NCI-H69 (cell line): ENCODE measurements at regions not wholly inside any gene's neighbourhood (a gene's known extent, or its start where the extent isn't known, plus 50 kb on each side); places are given as distances from the start of the nearest gene placed in this dataset.
A peak's percentile ranks its signal among the peaks of the same experiment; 100 is the strongest.

Experiments used
- DNase-seq: peaks from one replicate; lab custom pipeline; 2025; lab: John Stamatoyannopoulos, UW

DNA sequence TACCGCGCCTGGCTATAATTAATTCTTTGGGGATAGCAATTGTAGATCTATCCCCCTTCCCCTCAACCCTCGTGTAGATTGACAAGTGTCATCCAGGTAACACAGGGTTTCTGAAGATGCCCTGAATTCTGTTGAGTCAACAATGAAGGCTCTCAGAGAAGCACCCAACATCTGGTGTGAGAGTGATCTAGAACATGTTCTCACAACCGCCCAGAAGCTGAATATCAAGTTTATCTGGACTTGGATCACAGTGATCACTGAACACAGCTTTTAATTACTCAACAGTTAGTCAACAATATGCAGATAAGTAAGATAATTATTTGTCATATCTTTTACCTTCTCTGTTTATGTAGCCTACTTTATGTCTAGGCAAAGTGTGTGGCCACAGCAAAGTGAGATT lies 204.2 kb upstream of the RGMB start:
- no peak for DNase-seq

DNA sequence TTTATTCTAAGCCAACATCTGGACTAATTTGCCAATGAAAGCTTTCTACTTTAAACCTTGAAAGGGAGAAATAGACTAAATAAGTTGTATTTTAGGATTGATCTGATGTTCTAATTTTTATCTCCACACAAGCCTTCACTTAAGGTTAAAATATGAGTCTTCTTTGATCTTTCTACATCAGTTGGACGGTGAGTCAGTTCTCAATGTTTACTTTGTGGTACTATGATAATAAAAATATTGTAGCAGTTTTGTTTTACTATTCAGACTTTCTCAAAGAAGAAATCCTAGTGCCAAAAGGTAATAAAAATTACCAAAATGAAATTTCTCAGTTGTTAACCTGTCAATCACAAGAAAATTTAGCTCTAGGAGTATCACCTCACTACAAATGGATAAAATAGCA lies 203.5 kb upstream of the RGMB start:
- peak; percentile 55 for DNase-seq

DNA sequence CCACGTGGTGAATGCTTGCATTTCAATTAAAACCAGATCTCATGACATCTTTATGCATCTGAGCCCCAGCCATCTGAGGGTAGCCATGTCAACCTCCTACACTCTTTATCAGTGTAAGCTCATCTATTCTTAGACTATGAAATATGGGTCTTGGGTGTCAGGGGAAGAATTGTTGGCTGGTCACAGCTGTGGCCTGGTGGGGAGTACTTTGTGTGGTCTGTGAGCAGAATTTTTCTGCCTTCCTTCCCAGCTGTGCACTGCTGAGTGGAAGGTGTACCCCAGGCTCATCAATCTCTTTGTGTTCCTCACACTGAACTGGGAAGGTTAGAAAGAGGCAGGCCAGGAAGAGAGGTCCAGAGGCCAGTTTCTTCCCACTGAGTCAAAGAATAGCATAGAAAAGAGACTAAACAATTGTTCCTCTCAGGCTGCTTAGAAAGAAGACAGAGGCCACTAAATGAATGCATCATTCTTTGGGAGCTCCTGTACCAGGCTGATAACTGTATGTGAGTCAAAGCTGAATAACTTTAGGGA lies 202.7 kb upstream of the RGMB start:
- peak; percentile 96 for DNase-seq

DNA sequence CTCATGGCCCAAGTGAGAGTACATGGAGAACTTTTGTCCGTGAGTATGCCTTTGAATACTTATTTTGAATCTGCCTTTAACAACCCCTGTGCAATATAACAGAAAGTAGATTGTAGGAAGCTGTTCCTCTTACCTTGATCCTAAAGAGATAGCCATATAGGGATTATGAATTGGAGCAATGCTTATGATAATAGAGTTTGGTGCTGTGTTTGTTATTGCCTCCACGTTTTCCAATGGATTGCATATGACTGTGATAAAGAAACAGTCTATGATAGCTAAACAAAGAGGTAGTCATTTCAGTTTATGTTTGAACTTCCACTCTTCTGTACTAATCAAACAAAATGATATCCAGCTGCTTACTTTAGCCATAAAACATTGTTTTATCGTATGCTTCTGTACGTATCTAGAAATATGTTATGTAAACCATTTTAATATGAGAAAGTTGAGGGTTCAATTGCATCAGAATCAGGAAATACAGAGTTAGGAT lies 199.6 kb upstream of the RGMB start:
- peak; percentile 31 for DNase-seq

DNA sequence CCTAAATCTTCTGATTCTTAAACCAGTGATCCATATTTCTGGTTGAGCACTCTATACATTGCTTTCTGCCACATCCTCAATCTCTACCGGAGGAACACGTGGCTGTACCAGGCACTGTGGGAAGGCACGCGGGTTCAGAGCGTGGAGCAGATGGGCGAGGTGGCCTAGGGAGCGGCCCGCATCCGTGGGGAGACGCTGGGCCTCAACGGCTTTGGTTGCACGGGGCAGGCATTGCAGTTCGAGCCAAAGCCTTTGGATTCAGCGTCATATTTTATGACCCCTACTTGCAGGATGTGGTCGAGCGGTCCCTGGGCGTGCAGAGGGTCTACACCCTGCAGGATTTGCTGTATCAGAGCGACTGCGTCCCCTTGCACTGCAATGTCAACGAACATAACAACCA lies 197.2 kb upstream of the RGMB start:
- no peak for DNase-seq

DNA sequence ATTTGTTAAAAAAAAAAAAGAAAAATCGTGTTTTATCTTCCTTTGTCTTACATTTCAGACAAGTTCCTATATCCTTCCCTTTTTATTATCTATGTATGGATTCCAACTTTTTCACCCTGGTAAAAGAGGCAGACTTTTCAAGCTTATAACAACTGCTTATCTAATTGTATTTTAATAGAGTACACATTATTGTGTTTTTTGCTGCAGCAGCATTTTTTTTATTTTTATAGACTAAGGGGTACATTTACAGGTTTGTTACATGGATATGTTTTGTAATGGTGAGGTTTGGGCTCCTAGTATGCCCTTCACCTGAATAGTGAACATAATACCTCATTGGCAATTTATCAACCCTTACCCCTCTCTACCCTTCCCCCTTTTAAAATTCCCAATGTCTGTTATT lies 195.0 kb upstream of the RGMB start:
- DNase-seq: no peak

DNA sequence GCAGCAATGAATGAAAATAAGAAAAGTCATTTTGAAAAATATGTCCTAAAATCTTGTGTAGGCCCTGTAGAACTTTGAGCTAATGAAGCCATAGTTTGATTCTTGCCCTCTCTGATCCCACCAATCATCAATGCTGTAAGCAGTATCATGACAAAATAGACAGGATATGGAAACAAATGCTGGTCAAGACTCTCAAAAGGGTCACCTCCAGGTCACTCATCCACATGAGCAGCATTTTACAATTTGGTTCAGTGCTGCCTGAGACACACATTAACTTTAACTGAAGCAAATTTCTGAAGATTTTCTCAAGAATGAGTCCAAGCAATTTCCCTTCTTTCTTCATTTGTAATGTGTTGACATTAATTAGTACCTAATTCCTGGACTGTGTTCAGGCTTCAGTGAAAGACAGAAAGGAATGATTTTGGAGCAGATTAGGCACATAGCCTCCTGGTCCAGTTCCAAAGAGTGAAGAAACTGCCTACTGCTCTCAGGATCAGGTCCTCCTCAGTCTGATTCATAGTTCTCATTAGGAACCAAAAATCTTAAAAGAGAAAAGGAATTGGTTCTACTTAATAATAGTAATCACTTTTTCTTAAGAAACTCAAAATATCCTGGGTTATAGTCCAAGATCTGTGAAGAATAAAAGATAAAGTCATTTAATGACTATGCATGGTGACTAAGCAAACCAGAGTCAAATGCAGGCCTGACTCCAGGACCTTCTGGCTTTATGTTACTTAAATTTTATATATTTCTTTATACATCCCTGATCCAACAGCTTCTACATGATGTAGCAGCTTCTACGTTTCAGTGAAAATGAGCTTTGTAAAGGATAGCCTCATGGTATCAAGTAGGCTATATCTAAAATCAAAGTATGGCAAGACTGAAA lies 192.1 kb upstream of the RGMB start:
- DNase-seq: no peak

DNA sequence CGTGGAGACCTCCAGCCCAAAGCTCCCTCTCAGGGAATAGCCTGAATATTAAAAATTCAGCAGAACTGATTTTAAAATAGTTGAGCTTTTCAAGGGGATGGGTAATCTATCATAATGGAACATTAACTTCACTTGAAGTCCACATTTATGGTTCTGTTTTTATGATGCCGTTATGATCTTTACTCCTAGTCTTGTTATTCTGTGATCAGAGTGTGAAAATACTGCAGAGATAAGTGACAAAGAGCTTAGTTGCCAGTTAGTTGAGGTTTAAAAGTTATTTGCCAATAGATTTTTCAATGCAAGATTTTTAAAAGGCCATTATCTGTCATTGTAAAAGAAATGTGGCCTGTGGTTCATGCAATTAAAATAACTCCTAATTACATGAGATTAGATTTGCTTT lies 189.9 kb upstream of the RGMB start:
- DNase-seq: no peak

DNA sequence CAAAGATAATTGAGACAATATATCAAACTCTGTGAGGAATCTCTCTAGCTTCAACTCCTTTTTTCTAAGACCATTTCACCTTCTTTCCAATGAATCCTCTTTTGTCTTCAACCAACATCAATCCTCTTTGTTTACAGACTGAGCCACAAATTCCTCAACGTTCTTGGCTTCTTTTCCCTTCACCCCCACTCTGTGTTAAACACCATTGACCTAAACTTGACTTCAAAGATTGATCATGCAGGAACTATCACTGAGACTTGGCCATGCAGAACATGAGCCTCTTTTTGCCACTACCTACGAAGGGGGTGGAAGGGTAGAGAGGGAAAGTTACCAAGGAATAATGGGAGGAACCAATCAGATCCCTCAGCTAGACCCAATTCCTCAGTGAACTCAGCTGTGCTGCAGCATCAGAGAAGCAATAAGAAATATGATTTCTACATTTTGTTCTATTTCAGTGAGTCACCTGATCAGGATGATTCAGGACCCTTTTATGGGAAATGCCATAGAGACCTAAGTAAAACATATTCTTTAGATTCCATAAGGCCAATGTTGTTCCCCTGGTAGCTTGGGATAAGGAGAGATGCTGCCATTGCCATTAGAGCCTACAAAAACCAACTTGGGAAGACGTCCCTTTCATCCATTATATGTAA lies 187.7 kb upstream of the RGMB start:
- no peak for DNase-seq

DNA sequence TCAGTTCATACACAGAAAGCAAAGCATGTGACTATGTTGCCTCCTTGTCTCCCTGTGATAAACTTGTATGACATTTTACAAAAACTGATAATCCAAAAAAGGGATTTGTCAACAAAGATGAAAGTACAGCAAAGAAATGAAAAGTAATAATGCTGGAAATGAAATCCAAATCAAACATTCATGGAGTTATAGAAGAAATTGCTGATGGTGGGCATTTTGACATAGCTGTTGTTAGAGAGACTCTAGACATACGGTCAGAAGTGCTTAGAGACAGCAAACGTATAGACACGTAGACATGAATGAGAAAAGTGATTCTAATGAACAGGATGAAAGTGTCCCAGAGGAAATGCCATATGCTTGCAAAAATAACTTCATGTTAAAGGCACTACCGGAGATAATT lies 186.9 kb upstream of the RGMB start:
- peak; percentile 13 for DNase-seq

DNA sequence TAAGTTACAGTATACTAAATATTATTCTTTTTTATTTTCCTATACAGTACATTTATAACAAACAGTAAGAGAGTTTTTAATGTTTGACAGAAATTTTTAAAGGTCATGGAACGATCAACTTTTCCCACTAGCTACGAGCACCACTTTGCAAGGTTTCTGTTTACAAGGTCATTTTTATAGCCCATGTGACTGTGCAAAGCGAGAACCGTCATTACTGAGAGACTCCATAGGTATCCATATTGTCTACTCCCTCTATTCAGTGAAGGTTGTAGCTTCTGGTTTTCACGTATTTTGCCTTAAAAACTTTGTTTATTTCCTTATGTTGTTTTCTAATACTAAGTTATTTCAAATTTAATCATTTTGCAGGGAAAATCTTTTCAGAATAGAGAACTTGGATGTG lies 186.3 kb upstream of the RGMB start:
- peak; percentile 9 for DNase-seq

DNA sequence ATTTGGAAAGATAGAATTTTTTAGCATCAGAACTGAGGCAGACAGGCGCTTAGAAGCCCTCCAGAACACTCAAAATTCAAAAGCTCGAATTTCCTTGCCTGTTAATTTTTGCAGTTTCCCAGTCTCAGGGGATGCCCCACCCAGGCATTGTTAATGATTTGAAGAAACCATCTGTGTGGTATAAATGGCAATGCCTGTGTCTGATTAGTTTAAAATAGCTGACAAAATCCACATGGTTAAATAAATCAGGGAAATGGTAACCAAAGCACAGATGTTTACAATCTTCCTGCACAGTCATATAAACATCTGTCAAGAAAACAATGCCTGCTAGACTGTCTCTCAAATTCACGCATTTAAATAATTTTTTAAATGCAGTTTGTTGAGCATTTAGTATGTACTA lies 185.2 kb upstream of the RGMB start:
- DNase-seq: peak; percentile 81

DNA sequence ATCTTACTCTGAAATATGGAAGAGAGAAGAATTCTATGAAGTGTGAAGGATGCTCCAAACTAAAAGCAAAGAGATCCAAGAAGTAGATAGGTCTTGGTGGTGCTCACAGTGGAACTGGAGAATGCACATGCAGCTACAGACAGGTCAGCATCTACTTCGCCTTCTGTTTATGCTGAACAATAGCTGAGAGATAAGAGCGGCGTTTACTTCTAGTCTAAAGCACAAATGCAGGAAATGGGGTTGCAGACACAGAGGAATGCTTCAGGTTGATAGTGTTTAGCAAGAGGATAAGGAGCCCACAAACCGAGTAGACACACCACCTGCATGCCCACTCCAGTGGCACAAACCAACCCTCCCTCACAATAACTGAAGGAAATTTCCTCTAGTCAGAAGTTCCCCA lies 180.0 kb upstream of the RGMB start:
- DNase-seq: no peak

DNA sequence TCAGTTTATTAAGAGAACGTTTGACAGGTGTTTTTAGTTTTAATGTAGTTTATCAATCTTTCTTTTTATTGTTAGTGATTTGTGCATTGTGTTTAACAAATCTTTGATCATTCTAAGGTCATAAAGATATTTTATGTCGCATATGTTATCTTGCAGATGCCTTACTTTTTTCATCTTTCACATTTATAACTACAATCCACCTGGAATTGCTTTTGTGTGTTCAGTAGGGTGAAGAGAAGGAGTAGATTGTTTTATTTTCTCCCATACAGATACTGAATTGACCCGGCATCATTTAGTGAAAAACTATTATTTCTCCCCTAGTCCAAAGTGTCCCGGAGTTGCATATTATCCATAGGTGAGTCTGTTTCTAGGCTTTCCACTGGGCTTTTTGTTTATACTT lies 179.4 kb upstream of the RGMB start:
- DNase-seq: no peak

DNA sequence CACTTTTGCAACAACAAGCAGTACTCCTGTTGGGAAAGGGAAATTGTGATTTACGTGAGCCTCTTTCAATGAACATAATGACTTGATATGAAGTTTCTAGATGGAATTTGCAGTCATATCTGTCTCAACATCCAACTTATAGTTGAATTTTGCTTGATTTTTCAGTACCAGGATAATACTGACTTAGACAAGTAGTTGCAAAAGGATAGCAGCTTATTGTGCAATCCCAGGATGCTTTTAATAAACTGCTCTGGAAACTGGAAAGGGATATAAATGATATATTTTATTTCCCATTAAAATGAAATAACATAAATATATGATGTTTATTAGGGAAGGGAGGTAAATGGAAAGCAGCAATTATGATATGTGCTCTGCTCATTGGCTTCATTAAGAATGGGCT lies 174.4 kb upstream of the RGMB start:
- no peak for DNase-seq

DNA sequence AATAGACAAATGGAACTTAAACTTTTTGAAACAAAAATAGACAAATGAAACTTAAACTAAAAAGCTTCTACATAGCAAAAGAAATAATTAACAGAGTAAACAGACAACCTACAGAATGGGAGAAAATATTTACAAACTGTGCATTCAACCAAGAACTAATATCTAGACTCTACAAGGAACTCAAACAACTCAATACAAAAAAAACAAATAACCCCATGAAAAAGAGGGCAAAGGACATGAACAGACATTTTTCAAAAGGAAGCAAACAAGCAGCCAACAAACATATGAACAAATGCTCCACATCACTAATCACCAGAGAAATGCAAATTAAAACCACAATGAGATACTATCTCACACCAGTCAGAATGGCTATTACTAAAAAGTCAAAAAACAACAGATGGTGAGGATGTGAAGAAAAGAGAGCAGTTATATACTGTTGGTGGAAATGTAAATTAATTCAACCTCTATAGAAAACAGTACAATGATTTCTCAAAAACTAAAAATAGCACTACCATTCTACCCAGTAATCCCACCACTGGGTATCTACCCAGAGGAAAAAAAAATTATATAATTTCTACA lies 170.8 kb upstream of the RGMB start:
- peak; percentile 24 for DNase-seq

DNA sequence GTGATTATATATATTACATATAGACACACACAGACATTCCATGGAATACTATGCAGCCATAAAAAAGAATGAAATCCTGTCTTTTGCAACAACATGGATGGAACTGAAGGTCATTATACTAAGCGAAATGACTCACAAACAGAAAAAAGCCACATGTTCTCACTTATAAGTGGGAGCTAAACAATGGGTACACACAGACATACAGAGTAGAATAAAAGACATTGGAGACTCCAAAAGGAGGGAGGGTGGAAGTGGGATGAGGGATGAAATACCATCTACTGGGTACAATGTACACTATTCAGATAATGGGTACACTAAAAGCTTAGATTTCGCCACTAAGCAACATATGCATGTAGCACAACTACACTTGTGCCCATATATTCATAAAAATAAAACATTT lies 170.0 kb upstream of the RGMB start:
- no peak for DNase-seq

DNA sequence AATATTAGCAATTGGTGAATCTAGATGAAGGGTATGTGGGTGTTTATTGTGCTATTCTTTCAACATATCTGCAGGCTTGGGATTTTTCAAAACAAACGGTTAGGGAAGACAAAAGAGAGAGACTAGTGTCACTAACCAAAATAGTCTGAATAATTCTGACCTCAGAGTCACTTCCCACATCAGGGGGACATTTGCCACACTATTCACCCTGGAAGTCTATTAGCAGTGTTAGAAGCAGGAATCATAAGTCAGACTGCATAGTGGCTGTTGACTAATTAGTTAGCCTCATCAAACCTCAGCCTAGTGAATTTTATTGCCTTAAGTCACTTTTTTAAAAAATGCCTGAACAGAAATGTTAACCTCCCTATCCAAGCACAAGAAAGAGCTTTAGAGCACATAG lies 169.2 kb upstream of the RGMB start:
- DNase-seq: peak; percentile 22

DNA sequence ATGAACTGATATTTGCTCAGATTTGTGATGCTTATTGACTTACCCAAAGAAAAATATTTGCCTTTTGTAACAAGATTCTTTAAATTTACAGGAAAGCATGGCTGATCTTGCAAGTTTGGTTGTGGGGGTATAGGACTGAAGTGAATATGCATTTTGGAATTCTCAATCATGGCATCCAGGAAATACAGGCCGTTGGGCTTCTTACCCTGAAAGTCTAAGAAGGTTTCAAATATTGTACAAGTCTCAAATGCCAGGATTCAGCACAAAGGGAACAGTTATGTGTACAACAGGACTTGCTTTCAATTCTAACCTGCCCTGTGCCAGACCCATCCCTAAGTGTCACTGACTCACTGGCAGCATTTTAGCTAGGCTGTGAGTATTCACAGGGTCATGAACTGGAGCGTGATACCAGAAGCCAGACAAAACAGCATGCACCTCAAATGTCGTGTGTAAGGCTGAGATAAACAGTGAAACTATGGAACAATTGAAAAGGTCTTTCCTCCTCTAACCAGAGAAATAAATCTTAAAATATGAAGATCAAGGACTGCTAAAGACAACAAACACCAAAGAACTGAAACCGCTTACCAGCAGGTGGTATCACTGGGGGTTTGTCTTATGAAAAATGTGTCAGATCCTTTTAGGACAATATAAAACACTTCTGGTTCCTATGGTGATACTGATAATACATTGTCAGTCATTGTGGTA lies 168.6 kb upstream of the RGMB start:
- DNase-seq: peak; percentile 15

DNA sequence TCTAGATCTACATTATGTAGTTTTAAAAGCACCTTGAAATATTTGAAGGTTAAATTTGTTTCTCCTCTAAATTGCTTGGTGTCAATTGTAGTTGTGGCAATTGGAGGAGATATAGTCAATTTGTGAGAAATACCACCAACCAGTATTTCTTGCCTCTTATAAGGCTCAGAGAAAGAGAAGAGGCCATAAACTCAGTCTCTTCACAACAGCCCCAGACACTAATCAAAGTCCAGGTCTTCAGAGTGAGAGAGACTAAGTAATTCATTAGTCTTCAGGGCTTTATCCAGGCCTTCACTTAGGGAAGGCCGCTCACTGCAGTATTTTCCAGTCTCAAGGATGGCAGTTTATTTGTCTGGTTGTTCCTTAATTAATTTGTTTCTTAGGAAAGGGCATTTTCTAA lies 168.0 kb upstream of the RGMB start:
- DNase-seq: no peak

DNA sequence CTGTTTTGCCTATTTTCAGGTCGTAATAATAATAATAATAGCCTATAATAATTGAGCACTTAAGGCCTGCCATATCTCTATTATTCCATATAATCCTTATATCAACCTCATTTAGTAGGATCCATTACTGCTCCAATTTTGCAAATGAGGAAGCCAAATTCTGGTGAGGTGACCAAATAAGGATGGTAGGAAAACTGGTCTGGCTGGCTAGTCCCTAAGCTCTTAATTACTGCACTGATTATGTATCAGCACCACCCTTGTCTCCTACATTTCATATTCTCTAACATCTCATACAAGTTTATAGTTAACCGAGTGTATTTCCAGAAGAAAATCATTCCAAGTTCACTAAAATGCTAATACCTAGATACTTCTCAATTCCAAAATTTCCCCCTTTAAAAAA lies 166.5 kb upstream of the RGMB start:
- DNase-seq: no peak

DNA sequence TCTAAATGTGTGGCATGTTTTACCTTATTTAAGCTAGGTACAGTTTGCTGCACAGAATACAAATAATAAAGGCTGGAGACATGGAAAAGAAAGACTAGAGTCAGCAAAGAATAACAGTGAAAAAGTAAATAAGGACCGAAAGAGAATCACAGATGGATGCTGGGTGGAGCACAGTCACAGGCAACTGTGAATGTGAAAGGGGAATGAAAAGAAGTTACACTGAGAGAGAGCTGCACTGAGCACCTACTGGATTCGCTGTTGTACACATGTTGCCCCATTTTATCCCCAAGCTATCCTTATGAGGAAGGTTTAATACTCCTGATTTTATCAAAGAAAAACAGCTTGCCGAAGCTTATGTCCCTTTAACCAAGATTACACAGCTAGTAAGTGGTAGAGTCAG lies 165.4 kb upstream of the RGMB start:
- peak; percentile 13 for DNase-seq
